SU-DHL-6 (cell line): ENCODE measurements at regions not wholly inside any gene's neighbourhood (a gene's known extent, or its start where the extent isn't known, plus 50 kb on each side); places are given as distances from the start of the nearest gene placed in this dataset.

ENCODE experiments used
- EZH2phosphoT487 ChIP-seq: fragments of 200-600 bp; sonication (generic), shearing (Covaris generic); conservative IDR thresholded peaks from 2 replicates; pipeline ENCODE4 v1.6.1; 2018; ENCODE audit warnings: mild to moderate bottlenecking, antibody characterized with exemption, low read length, moderate library complexity, mixed read lengths
- TF ChIP-seq, protein P1 (sequence below): fragments of 200-600 bp; sonication (generic); IDR thresholded peaks from one replicate; pipeline ENCODE4 v1.5.1; 2017; ENCODE audit warnings: antibody characterized with exemption, mild to moderate bottlenecking, low read length, moderate library complexity; ENCODE audit not compliant: insufficient read depth, poor library complexity, severe bottlenecking

- TF ChIP-seq, protein P1, sequence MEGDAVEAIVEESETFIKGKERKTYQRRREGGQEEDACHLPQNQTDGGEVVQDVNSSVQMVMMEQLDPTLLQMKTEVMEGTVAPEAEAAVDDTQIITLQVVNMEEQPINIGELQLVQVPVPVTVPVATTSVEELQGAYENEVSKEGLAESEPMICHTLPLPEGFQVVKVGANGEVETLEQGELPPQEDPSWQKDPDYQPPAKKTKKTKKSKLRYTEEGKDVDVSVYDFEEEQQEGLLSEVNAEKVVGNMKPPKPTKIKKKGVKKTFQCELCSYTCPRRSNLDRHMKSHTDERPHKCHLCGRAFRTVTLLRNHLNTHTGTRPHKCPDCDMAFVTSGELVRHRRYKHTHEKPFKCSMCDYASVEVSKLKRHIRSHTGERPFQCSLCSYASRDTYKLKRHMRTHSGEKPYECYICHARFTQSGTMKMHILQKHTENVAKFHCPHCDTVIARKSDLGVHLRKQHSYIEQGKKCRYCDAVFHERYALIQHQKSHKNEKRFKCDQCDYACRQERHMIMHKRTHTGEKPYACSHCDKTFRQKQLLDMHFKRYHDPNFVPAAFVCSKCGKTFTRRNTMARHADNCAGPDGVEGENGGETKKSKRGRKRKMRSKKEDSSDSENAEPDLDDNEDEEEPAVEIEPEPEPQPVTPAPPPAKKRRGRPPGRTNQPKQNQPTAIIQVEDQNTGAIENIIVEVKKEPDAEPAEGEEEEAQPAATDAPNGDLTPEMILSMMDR: no peak
- no peak for TF ChIP-seq EZH2phosphoT487
Measured at GRCh38 chr5:9851458-9851857, 221.3 kb upstream of the TAS2R1 start.
